ENCODE measurements at regions not wholly inside any gene's neighbourhood (a gene's known extent, or its start where the extent isn't known, plus 50 kb on each side); places are given as distances from the start of the nearest gene placed in this dataset.
"Not testable (repeated sequence)": the region's sequence is repeated elsewhere in the genome, so short reads cannot be mapped to it uniquely, and the experiment has no call there.

DNA sequence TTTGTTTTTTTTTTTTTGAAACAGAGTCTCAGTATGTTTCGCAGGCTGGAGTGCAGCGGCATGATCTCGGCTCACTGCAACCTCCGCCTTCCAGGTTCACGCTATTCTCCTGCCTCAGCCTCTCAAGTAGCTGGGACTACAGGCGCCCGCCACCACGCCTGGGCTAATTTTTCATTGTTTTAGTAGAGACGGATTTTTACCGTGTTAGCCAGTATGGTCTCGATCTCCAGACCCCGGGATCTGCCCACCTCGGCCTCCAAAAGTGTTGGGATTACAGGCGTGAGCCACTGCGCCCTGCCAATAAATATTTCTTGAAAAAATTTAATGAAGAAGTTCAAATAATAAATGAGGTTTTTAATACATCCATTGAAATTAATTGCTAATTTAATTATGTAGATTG, 77.9 kb upstream of the PCDH20 start:
- TF ChIP-seq, protein P1, sequence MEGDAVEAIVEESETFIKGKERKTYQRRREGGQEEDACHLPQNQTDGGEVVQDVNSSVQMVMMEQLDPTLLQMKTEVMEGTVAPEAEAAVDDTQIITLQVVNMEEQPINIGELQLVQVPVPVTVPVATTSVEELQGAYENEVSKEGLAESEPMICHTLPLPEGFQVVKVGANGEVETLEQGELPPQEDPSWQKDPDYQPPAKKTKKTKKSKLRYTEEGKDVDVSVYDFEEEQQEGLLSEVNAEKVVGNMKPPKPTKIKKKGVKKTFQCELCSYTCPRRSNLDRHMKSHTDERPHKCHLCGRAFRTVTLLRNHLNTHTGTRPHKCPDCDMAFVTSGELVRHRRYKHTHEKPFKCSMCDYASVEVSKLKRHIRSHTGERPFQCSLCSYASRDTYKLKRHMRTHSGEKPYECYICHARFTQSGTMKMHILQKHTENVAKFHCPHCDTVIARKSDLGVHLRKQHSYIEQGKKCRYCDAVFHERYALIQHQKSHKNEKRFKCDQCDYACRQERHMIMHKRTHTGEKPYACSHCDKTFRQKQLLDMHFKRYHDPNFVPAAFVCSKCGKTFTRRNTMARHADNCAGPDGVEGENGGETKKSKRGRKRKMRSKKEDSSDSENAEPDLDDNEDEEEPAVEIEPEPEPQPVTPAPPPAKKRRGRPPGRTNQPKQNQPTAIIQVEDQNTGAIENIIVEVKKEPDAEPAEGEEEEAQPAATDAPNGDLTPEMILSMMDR (IDR thresholded peaks at IDR 0.05) = not testable (repeated sequence)
- TF ChIP-seq, protein P2, sequence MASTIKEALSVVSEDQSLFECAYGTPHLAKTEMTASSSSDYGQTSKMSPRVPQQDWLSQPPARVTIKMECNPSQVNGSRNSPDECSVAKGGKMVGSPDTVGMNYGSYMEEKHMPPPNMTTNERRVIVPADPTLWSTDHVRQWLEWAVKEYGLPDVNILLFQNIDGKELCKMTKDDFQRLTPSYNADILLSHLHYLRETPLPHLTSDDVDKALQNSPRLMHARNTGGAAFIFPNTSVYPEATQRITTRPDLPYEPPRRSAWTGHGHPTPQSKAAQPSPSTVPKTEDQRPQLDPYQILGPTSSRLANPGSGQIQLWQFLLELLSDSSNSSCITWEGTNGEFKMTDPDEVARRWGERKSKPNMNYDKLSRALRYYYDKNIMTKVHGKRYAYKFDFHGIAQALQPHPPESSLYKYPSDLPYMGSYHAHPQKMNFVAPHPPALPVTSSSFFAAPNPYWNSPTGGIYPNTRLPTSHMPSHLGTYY (CRISPR knock-in tag; IDR thresholded peaks at IDR 0.05) = not testable (repeated sequence)
- not testable (repeated sequence) for TF ChIP-seq FOXJ3 (CRISPR knock-in tag; IDR thresholded peaks at IDR 0.05; ENCODE audit: borderline replicate concordance); ZNF423 (CRISPR knock-in tag; IDR thresholded peaks at IDR 0.05); SP1 (CRISPR knock-in tag; conservative IDR thresholded peaks at IDR 0.05); CREB1 (CRISPR knock-in tag; IDR thresholded peaks at IDR 0.05); CBFB (CRISPR knock-in tag; IDR thresholded peaks at IDR 0.05; ENCODE audit: low read depth); GABPB1 (CRISPR knock-in tag; IDR thresholded peaks at IDR 0.05); NR3C1 (CRISPR knock-in tag; conservative IDR thresholded peaks at IDR 0.05; ENCODE audit: low read depth)
- TF ChIP-seq, protein P3, sequence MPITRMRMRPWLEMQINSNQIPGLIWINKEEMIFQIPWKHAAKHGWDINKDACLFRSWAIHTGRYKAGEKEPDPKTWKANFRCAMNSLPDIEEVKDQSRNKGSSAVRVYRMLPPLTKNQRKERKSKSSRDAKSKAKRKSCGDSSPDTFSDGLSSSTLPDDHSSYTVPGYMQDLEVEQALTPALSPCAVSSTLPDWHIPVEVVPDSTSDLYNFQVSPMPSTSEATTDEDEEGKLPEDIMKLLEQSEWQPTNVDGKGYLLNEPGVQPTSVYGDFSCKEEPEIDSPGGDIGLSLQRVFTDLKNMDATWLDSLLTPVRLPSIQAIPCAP (CRISPR knock-in tag; IDR thresholded peaks at IDR 0.05) = not testable (repeated sequence)
- TF ChIP-seq, protein P4, sequence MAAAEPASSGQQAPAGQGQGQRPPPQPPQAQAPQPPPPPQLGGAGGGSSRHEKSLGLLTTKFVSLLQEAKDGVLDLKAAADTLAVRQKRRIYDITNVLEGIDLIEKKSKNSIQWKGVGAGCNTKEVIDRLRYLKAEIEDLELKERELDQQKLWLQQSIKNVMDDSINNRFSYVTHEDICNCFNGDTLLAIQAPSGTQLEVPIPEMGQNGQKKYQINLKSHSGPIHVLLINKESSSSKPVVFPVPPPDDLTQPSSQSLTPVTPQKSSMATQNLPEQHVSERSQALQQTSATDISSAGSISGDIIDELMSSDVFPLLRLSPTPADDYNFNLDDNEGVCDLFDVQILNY (CRISPR knock-in tag; IDR thresholded peaks at IDR 0.05) = not testable (repeated sequence)
- TF ChIP-seq, protein P5, sequence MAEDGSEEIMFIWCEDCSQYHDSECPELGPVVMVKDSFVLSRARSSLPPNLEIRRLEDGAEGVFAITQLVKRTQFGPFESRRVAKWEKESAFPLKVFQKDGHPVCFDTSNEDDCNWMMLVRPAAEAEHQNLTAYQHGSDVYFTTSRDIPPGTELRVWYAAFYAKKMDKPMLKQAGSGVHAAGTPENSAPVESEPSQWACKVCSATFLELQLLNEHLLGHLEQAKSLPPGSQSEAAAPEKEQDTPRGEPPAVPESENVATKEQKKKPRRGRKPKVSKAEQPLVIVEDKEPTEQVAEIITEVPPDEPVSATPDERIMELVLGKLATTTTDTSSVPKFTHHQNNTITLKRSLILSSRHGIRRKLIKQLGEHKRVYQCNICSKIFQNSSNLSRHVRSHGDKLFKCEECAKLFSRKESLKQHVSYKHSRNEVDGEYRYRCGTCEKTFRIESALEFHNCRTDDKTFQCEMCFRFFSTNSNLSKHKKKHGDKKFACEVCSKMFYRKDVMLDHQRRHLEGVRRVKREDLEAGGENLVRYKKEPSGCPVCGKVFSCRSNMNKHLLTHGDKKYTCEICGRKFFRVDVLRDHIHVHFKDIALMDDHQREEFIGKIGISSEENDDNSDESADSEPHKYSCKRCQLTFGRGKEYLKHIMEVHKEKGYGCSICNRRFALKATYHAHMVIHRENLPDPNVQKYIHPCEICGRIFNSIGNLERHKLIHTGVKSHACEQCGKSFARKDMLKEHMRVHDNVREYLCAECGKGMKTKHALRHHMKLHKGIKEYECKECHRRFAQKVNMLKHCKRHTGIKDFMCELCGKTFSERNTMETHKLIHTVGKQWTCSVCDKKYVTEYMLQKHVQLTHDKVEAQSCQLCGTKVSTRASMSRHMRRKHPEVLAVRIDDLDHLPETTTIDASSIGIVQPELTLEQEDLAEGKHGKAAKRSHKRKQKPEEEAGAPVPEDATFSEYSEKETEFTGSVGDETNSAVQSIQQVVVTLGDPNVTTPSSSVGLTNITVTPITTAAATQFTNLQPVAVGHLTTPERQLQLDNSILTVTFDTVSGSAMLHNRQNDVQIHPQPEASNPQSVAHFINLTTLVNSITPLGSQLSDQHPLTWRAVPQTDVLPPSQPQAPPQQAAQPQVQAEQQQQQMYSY (CRISPR knock-in tag; IDR thresholded peaks at IDR 0.05) = not testable (repeated sequence)
